Choroid plexus epithelial cell (primary cell): ENCODE measurements at regions not wholly inside any gene's neighbourhood (a gene's known extent, or its start where the extent isn't known, plus 50 kb on each side); places are given as distances from the start of the nearest gene placed in this dataset.

Experiments used
- DNase-seq: peaks from one replicate; pipeline ENCODE4 v3.0.0-alpha.2; 2010; ENCODE audit warnings: low read depth
- H3K4me3 ChIP-seq: 2 replicates; pipeline ENCODE4 v1.5.1; 2011; ENCODE audit warnings: low read depth, mild to moderate bottlenecking, control low read depth, low read length, moderate library complexity
- TF ChIP-seq, protein P1 (sequence below): conservative IDR thresholded peaks from 2 replicates; pipeline ENCODE4 v1.5.1; 2011; ENCODE audit warnings: low read depth, mild to moderate bottlenecking, control low read depth, inconsistent platforms, low read length, moderate library complexity

DNA sequence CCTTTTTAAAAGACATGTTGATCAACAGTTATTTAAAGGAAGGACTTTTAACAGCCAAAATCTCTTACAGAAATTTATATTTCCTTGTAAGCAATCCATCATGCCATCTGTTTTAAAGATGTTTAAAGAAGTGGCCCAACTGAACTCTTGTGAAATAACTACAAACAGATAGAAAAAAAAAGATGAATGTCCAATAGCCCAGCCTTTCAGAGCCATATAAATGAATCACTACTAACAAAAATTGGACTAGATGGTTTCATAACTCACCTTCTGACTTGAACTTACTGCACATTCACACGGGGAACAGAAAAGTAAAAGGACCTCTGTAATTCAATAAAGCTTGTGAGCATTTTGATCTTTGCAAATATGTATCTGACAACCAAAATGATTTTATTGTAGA is 319.0 kb upstream of the CHAC2 start:
- DNase-seq = no peak
- no peak overlapping the region for H3K4me3 ChIP-seq
- TF ChIP-seq, protein P1, sequence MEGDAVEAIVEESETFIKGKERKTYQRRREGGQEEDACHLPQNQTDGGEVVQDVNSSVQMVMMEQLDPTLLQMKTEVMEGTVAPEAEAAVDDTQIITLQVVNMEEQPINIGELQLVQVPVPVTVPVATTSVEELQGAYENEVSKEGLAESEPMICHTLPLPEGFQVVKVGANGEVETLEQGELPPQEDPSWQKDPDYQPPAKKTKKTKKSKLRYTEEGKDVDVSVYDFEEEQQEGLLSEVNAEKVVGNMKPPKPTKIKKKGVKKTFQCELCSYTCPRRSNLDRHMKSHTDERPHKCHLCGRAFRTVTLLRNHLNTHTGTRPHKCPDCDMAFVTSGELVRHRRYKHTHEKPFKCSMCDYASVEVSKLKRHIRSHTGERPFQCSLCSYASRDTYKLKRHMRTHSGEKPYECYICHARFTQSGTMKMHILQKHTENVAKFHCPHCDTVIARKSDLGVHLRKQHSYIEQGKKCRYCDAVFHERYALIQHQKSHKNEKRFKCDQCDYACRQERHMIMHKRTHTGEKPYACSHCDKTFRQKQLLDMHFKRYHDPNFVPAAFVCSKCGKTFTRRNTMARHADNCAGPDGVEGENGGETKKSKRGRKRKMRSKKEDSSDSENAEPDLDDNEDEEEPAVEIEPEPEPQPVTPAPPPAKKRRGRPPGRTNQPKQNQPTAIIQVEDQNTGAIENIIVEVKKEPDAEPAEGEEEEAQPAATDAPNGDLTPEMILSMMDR = no peak

DNA sequence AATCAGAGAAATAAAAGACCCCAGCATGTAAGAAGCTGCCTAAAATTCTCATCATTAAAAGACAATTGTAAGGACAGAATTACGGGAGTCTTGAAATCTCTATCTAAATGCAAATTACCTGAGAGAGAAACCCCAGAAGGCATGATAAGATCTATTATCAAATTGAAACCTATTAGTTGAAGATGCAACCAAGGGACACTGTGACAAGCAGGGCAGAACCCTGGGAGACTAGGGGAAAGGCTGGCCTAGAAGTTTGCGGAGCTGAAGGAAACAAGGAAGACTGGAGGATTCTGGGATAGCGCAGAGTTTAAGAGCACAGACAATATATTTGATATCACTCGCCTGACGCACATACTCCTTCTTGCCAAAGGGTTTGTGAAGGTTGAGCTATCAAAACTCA is 319.5 kb upstream of the CHAC2 start:
- no peak for DNase-seq
- no peak overlapping the region for H3K4me3 ChIP-seq
- TF ChIP-seq, protein P1 = no peak

DNA sequence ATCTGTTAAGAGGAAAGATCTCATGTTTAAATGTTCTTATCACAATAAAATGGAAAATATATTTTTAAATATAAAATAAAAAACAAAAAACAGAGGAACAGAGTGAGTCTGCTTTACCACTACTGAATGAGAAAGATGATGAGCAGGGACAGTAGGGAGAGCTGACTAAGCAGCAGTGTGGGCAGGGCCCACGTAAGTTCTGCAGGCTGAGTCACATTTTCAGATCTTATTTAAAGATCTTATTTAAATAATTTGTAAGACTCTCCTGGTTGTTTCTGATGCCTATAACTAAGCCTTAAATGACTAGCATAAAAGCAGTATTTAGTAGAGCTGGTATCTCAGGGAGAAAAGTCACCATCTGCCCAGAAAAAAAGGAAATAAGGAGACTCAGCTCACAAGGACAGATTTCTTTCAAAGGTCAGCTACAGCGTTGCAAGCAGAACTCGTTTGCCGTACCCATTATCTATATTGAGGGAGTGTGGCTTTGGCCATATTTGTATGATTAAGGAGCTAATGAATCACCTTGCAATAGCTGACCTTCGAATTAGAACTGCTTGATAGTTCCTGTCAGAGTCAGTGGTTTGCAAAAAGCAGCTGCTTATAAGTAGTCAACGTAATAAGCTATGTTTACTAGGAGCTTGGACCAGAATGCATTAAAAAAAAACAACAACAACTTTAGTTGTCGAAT is 322.1 kb upstream of the CHAC2 start:
- peak; percentile 34 for DNase-seq
- TF ChIP-seq, protein P1 = no peak
- H3K4me3 ChIP-seq = no peak overlapping the region

DNA sequence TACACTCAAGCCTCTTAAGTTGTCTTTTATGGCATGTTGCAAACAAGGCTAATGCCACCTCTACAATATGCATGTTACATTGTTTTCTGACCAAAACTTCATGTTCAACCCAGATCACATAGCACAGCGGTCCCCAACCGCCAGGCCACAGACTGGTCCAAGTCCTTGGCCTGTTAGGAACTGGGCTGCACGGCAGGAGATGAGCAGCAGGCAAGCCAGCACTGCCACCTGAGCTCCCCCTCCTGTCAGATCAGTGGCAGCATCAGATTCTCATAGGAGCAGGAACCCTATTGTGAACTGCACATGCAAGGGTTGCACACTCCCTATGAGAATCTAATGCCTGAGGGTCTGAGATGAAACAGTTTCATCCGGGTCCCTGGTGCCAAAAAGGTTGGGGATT is 324.8 kb upstream of the CHAC2 start:
- no peak overlapping the region for H3K4me3 ChIP-seq
- no peak for DNase-seq
- TF ChIP-seq, protein P1 = peak; percentile 20

DNA sequence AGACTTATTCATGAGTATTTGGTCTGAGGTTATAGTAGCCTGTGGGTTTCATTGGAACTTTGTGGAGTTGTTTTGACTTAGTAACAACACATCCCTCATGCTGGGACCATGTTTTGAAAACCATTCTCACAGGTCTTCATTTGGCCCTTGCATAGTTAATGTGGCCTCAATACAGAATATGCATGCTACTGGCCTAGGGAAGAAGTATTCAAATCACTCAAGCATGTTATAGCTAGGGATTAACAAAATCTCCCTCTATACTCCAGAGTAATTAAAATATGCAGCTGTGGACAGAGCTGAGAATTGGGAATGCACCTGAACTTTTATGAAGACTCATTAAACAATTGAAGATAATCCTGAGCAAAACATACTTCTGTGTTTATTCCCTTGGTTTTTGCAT is 325.5 kb upstream of the CHAC2 start:
- TF ChIP-seq, protein P1 = no peak
- no peak overlapping the region for H3K4me3 ChIP-seq
- no peak for DNase-seq

DNA sequence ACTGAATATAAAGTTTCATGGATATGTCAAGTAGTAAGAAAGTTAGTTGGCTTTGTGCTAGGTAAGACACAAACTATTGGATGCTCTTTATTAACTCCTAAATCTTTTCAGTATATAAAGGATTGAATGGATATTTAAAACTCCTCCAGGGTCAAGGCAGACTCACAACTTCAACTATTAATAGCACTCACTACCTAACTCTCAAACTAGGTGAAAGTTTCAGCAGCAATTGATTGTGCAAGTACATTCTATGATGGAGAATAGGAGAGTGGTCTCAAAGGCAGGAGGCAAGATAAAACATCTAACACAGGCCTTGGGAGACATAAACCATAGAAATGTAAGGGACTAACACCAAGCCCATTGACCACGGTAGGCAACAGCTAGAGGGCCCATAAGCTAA is 328.9 kb upstream of the CHAC2 start:
- TF ChIP-seq, protein P1 = no peak
- H3K4me3 ChIP-seq = no peak overlapping the region
- no peak for DNase-seq

DNA sequence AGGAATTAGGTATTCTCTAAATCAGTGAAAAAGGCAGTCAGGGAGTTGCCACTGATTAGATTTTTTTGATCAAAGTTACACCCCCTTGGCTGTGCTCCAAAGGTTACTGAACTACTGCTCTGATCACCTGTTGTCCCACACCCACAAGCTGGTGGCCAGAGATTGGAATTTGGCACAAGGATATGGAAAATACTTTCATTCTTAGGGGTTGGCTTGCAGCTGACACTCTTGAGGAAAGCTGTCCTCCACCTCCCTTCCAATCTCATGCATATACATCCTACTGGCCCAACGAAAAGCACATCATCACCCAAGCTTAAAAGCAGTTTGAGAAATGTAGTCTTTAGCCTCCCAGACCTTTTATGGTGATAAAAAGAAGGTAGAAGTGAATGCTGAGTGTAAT is 329.5 kb upstream of the CHAC2 start:
- DNase-seq = no peak
- TF ChIP-seq, protein P1 = no peak
- H3K4me3 ChIP-seq = no peak overlapping the region
